Sigmoid colon (tissue), 4 donors: ENCODE measurements at regions not wholly inside any gene's neighbourhood (a gene's known extent, or its start where the extent isn't known, plus 50 kb on each side); places are given as distances from the start of the nearest gene placed in this dataset.

Source experiments
- POLR2A ChIP-seq, 2 donors: fragments of 450-650 bp; IDR thresholded peaks; one replicate each; pipeline ENCODE4 v1.6.1; 2016; ENCODE audit warnings: antibody characterized with exemption in 2 of 2, mild to moderate bottlenecking in 2 of 2, moderate library complexity in 2 of 2
- POLR2AphosphoS5 ChIP-seq, 4 donors: sonication (generic); formaldehyde crosslinking; IDR thresholded peaks; one replicate each; pipeline ENCODE4 v1.6.1; 2017; ENCODE audit warnings: antibody characterized with exemption in 4 of 4
- TF ChIP-seq, protein P1 (sequence below), 4 experiments: fragments of 450-650 bp in 3 of 4; fragments of 200-600 bp in 1 of 4; IDR thresholded peaks; one replicate each; pipeline ENCODE4 v1.5.1; 2016 to 2019; ENCODE audit warnings: antibody characterized with exemption in 4 of 4, mild to moderate bottlenecking in 3 of 4, moderate library complexity in 2 of 4

DNA sequence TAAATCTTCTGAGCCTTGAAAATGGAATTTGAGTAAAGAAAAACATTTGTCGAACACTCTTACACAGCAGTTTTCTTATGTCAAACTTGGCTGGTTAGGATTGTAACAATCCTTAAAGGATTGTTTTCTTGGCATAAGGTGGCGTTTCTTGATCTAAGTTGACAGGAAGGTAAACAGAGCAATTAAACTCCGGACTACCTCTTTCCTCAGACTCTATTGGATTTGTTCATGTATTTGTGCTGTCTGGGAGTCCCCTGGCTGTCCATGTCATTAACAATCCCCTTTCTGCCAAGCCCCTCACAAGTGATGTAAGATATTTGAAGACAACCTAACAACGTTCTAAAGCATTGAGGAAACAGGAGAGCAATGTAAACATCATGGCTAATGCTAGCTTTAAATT is 222.5 kb upstream of the SNX19 start:
- TF ChIP-seq POLR2A (IDR thresholded peaks at IDR 0.05) (no peak), POLR2AphosphoS5 (IDR thresholded peaks at IDR 0.05) (no peak)
- TF ChIP-seq, protein P1, sequence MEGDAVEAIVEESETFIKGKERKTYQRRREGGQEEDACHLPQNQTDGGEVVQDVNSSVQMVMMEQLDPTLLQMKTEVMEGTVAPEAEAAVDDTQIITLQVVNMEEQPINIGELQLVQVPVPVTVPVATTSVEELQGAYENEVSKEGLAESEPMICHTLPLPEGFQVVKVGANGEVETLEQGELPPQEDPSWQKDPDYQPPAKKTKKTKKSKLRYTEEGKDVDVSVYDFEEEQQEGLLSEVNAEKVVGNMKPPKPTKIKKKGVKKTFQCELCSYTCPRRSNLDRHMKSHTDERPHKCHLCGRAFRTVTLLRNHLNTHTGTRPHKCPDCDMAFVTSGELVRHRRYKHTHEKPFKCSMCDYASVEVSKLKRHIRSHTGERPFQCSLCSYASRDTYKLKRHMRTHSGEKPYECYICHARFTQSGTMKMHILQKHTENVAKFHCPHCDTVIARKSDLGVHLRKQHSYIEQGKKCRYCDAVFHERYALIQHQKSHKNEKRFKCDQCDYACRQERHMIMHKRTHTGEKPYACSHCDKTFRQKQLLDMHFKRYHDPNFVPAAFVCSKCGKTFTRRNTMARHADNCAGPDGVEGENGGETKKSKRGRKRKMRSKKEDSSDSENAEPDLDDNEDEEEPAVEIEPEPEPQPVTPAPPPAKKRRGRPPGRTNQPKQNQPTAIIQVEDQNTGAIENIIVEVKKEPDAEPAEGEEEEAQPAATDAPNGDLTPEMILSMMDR (IDR thresholded peaks at IDR 0.05): no peak
